Endothelial cell of umbilical vein (primary cell): ENCODE measurements at regions not wholly inside any gene's neighbourhood (a gene's known extent, or its start where the extent isn't known, plus 50 kb on each side); places are given as distances from the start of the nearest gene placed in this dataset.

Experiments
- BruUV-seq: library from RNA; stranded (reverse); fragments of 400-500 nt; replicated peaks from 2 replicates; lab custom pipeline; 2021; lab: Mats Ljungman, UMichigan
- CTCF ChIA-PET: fragments of 300-600, 350-600 bp; sonication (Branson Sonifier 250); formaldehyde crosslinking; loops from one replicate; lab custom pipeline; 2021; ENCODE audit warnings: antibody characterized with exemption, inconsistent platforms; lab: Charles Lee
- POLR2A ChIA-PET: fragments of 300-600, 350-600 bp; sonication (Branson Sonifier 250); formaldehyde crosslinking; loops from one replicate; lab custom pipeline; 2021; ENCODE audit warnings: antibody characterized with exemption, inconsistent platforms; lab: Charles Lee
- DNase-seq: peaks from one replicate; pipeline ENCODE4 v3.0.0-alpha.2; 2011; ENCODE audit warnings: low read depth, low spot score
- FAIRE-seq: peaks from 2 replicates; lab custom pipeline; 2011; peaks lifted over from hg19 to GRCh38; lab: Jason Lieb, UNC
- H2AFZ ChIP-seq: 2 replicates; pipeline ENCODE4 v1.6.0; 2012; ENCODE audit warnings: low read depth, low read length, control low read depth, inconsistent platforms
- H3K27ac ChIP-seq: 2 replicates; pipeline ENCODE4 v1.5.1; 2011; ENCODE audit warnings: low read depth, mild to moderate bottlenecking, control low read depth, low read length, moderate library complexity; ENCODE audit not compliant: insufficient read depth
- H3K27me3 ChIP-seq, 2 experiments: 2 replicates each; pipeline versions ENCODE4 v1.6.0 to v1.6.1; 2011; ENCODE audit warnings: low read length in 2 of 2, mixed read lengths in 1 of 2; ENCODE audit not compliant: control insufficient read depth in 2 of 2, insufficient read depth in 2 of 2
- H3K36me3 ChIP-seq, 2 experiments: 2 replicates in 1 of 2; 3 replicates in 1 of 2; pipeline ENCODE4 v1.5.1; 2011; ENCODE audit warnings: low read length in 2 of 2, mild to moderate bottlenecking in 1 of 2, moderate library complexity in 1 of 2; ENCODE audit not compliant: control insufficient read depth in 2 of 2, insufficient read depth in 2 of 2; ENCODE audit errors: extremely low read depth in 1 of 2
- H3K4me1 ChIP-seq: 3 replicates; pipeline ENCODE4 v1.5.1; 2011; ENCODE audit warnings: mild to moderate bottlenecking, low read length; ENCODE audit not compliant: control insufficient read depth, insufficient read depth; ENCODE audit errors: extremely low read depth
- H3K4me2 ChIP-seq: 2 replicates; pipeline ENCODE4 v1.6.1; 2011; ENCODE audit warnings: low read length, control low read depth, mixed read lengths; ENCODE audit not compliant: insufficient read depth
- H3K4me3 ChIP-seq, 3 experiments: fragments of 200-600 bp in 1 of 3; sonication (generic), shearing (Covaris generic) in 1 of 3; replicated peaks in 1 of 3; 2 replicates each; pipeline ENCODE4 v1.5.1; 2011 to 2016; ENCODE audit warnings: control low read depth in 3 of 3, low read length in 3 of 3, mild to moderate bottlenecking in 2 of 3, inconsistent platforms in 1 of 3, low read depth in 1 of 3, moderate library complexity in 1 of 3; ENCODE audit not compliant: insufficient read depth in 1 of 3
- H3K79me2 ChIP-seq: 2 replicates; pipeline ENCODE4 v1.6.0; 2012; ENCODE audit warnings: low read length, inconsistent platforms; ENCODE audit not compliant: control insufficient read depth, insufficient read depth
- H3K9ac ChIP-seq: replicated peaks from 2 replicates; pipeline ENCODE3; 2011; ENCODE audit warnings: low read length, control low read depth; ENCODE audit not compliant: insufficient read depth; ENCODE audit errors: extremely low read depth
- H3K9me1 ChIP-seq: replicated peaks from 3 replicates; pipeline ENCODE4 v1.6.0; 2011; ENCODE audit warnings: mild to moderate bottlenecking, low read length; ENCODE audit not compliant: control insufficient read depth, insufficient read depth; ENCODE audit errors: extremely low read depth
- H3K9me3 ChIP-seq: replicated peaks from 2 replicates; pipeline ENCODE4 v1.5.1; 2012; ENCODE audit warnings: low read length, inconsistent platforms; ENCODE audit not compliant: control insufficient read depth, insufficient read depth
- H4K20me1 ChIP-seq: replicated peaks from 2 replicates; pipeline ENCODE3; 2011; ENCODE audit warnings: mild to moderate bottlenecking, low read length; ENCODE audit not compliant: control insufficient read depth, insufficient read depth; ENCODE audit errors: extremely low read depth
- CTCF ChIP-seq, 2 donors: IDR thresholded peaks; 1 replicate in 1 of 2; 2 replicates in 1 of 2; pipeline ENCODE4 v1.5.1; 2011; ENCODE audit warnings: low read length in 2 of 2, mild to moderate bottlenecking in 2 of 2, moderate library complexity in 2 of 2, control low read depth in 1 of 2, inconsistent platforms in 1 of 2, low read depth in 1 of 2; ENCODE audit not compliant: insufficient read depth in 1 of 2; ENCODE audit errors: extremely low read depth in 1 of 2
- EZH2 ChIP-seq: IDR thresholded peaks from 2 replicates; pipeline ENCODE4 v1.6.1; 2012; ENCODE audit warnings: borderline replicate concordance, low read depth, mild to moderate bottlenecking, moderate library complexity, low read length, inconsistent platforms; ENCODE audit not compliant: severe bottlenecking
- FOS ChIP-seq: IDR thresholded peaks from 2 replicates; pipeline ENCODE4 v1.6.1; 2011; ENCODE audit warnings: mild to moderate bottlenecking, low read length, moderate library complexity, borderline replicate concordance; ENCODE audit not compliant: insufficient read depth
- GATA2 ChIP-seq: IDR thresholded peaks from 2 replicates; pipeline ENCODE4 v1.7.0; 2011; ENCODE audit warnings: low read depth, mild to moderate bottlenecking, moderate library complexity, mixed read lengths, low read length; ENCODE audit not compliant: insufficient read length, insufficient read depth
- JUN ChIP-seq: IDR thresholded peaks from 2 replicates; pipeline ENCODE4 v1.6.1; 2011; ENCODE audit warnings: borderline replicate concordance, low read depth; ENCODE audit not compliant: insufficient read length, insufficient read depth
- MAX ChIP-seq: IDR thresholded peaks from 2 replicates; pipeline ENCODE4 v1.6.1; 2011; ENCODE audit not compliant: insufficient read depth, insufficient read length
- MYC ChIP-seq: IDR thresholded peaks from one replicate; pipeline ENCODE4 v1.6.1; 2011; ENCODE audit warnings: mild to moderate bottlenecking, low read depth, low read length
- POLR2A ChIP-seq: IDR thresholded peaks from 2 replicates; pipeline ENCODE4 v1.6.1; 2012; ENCODE audit warnings: low read depth, mild to moderate bottlenecking, control low read depth, low read length
- POLR2AphosphoS5 ChIP-seq: IDR thresholded peaks from 2 replicates; pipeline ENCODE4 v1.6.1; 2012; ENCODE audit warnings: low read depth, mild to moderate bottlenecking, control low read depth, low read length, moderate library complexity; ENCODE audit not compliant: insufficient read depth
- dilution Hi-C: fragments of 300-500 bp; cut with MboI; formaldehyde crosslinking; loops from one replicate; pipeline ENCODE4 v1.15.0; 2019; ENCODE audit warnings: low sequenced_read_pairs; ENCODE audit not compliant: extremely low pct_ligation_motif_present
- intact Hi-C: fragments of 100-400 bp; cut with micrococcal nuclease; formaldehyde crosslinking; loops from one replicate; pipeline ENCODE4 v1.10.0; 2022

GRCh38 chr3:67297715-67298475, 299.8 kb downstream of the KBTBD8 start:
- CTCF ChIA-PET: no interaction called here
- Histone ChIP-seq H3K27me3 (no peaks in the 10 kb centered on the region), H3K9me1 (no peaks in the 10 kb centered on the region), H2AFZ (no peak overlapping the region), H3K4me2 (no peak overlapping the region), H3K79me2 (no peaks in the 10 kb centered on the region), H3K27ac (no peak overlapping the region), H3K4me1 (no peaks in the 10 kb centered on the region), H3K9me3 (no peaks in the 10 kb centered on the region), H3K4me3 (no peak overlapping the region), H4K20me1 (no peaks in the 10 kb centered on the region), H3K36me3 (no peaks in the 10 kb centered on the region), H3K9ac (no peak overlapping the region)
- TF ChIP-seq MYC (no peak), JUN (no peak), MAX (no peak), EZH2 (no peak), FOS (no peak), POLR2AphosphoS5 (no peak), POLR2A (no peak), CTCF (IDR thresholded peaks at IDR 0.05; ENCODE audit: extremely low read depth in 1 of 2, insufficient read depth in 1 of 2, low read depth in 1 of 2, low read length in 2 of 2) (no peak), GATA2 (no peak)
- POLR2A ChIA-PET: no interaction called here
- no peak for FAIRE-seq
- BruUV-seq: no TSS peak
- dilution Hi-C loops (no loop called here), intact Hi-C loops (no loop called here)
- DNase-seq: no peak
